A549 (cell line): ENCODE measurements at regions not wholly inside any gene's neighbourhood (a gene's known extent, or its start where the extent isn't known, plus 50 kb on each side); places are given as distances from the start of the nearest gene placed in this dataset.

ENCODE experiments used
- BHLHE40 ChIP-seq: IDR thresholded peaks from 2 replicates; pipeline ENCODE4 v1.6.1; 2012; ENCODE audit warnings: low read depth, low read length, inconsistent platforms
- CTCF ChIP-seq: fragments of >200 bp; sonication (Bioruptor Twin); formaldehyde crosslinking; IDR thresholded peaks from 3 replicates; pipeline ENCODE4 v1.5.1; 2016
- ESRRA ChIP-seq: fragments of 150-350 bp; IDR thresholded peaks from 2 replicates; pipeline ENCODE4 v1.6.1; 2014; ENCODE audit warnings: mild to moderate bottlenecking, low read length, borderline replicate concordance
- FOSL2 ChIP-seq, 2 experiments: fragments of 450-650 bp in 1 of 2; fragments of >200 bp in 1 of 2; sonication (Bioruptor Twin) in 1 of 2; formaldehyde crosslinking; IDR thresholded peaks; 2 replicates each; pipeline versions ENCODE4 v1.5.0 to v1.6.1; 2016 to 2020; ENCODE audit warnings: mild to moderate bottlenecking in 1 of 2, moderate library complexity in 1 of 2
- HMGXB4 ChIP-seq: fragments of 250-450 bp; sonication (Bioruptor Pico); IDR thresholded peaks from 2 replicates; pipeline ENCODE4 v1.5.0; 2021; ENCODE audit warnings: mild to moderate bottlenecking, moderate library complexity, borderline replicate concordance
- JUN ChIP-seq, 2 experiments: fragments of >200 bp; sonication (Bioruptor Twin); formaldehyde crosslinking; IDR thresholded peaks; 2 replicates in 1 of 2; 3 replicates in 1 of 2; pipeline ENCODE4 v1.6.1; 2016 to 2017
- KDM1A ChIP-seq: fragments of 200-600 bp; sonication (generic); IDR thresholded peaks from 2 replicates; pipeline ENCODE4 v1.6.1; 2016; ENCODE audit warnings: low read depth, mild to moderate bottlenecking
- NR3C1 ChIP-seq: fragments of >200 bp; sonication (Bioruptor Twin); formaldehyde crosslinking; IDR thresholded peaks from 3 replicates; pipeline ENCODE4 v1.6.1; 2017
- POLR2A ChIP-seq: IDR thresholded peaks from 2 replicates; pipeline ENCODE4 v1.6.1; 2012; ENCODE audit warnings: mild to moderate bottlenecking, low read length
- RAD21 ChIP-seq, 2 experiments: fragments of >200 bp in 1 of 2; sonication (Bioruptor Twin) in 1 of 2; formaldehyde crosslinking in 1 of 2; IDR thresholded peaks in 1 of 2; conservative IDR thresholded peaks in 1 of 2; 2 replicates in 1 of 2; 3 replicates in 1 of 2; pipeline ENCODE4 v1.6.1; 2012 to 2018; ENCODE audit warnings: inconsistent platforms in 1 of 2
- REST ChIP-seq: fragments of 200-600 bp; sonication (generic); IDR thresholded peaks from 2 replicates; pipeline ENCODE4 v1.6.1; 2016; ENCODE audit warnings: antibody characterized with exemption, mild to moderate bottlenecking, moderate library complexity

- no peak for TF ChIP-seq NR3C1
- TF ChIP-seq CTCF, result no peak
- no peak for TF ChIP-seq FOSL2 (IDR thresholded peaks at IDR 0.05)
- TF ChIP-seq FOSL2 (CRISPR knock-in tag; IDR thresholded peaks at IDR 0.05), result no peak
- no peak for TF ChIP-seq BHLHE40
- TF ChIP-seq KDM1A, result no peak
- no peak for TF ChIP-seq RAD21 (conservative IDR thresholded peaks at IDR 0.05 in 1 of 2, IDR thresholded peaks at IDR 0.05 in 1 of 2)
- TF ChIP-seq JUN (IDR thresholded peaks at IDR 0.05), result no peak
- TF ChIP-seq REST, result no peak
- TF ChIP-seq HMGXB4 (CRISPR knock-in tag), result no peak
- TF ChIP-seq POLR2A, result no peak
- TF ChIP-seq ESRRA, result no peak
Measured at GRCh38 chr13:21976159-21976558, 305.3 kb downstream of the FGF9 start.
